ENCODE measurements at regions not wholly inside any gene's neighbourhood (a gene's known extent, or its start where the extent isn't known, plus 50 kb on each side); places are given as distances from the start of the nearest gene placed in this dataset.

DNA sequence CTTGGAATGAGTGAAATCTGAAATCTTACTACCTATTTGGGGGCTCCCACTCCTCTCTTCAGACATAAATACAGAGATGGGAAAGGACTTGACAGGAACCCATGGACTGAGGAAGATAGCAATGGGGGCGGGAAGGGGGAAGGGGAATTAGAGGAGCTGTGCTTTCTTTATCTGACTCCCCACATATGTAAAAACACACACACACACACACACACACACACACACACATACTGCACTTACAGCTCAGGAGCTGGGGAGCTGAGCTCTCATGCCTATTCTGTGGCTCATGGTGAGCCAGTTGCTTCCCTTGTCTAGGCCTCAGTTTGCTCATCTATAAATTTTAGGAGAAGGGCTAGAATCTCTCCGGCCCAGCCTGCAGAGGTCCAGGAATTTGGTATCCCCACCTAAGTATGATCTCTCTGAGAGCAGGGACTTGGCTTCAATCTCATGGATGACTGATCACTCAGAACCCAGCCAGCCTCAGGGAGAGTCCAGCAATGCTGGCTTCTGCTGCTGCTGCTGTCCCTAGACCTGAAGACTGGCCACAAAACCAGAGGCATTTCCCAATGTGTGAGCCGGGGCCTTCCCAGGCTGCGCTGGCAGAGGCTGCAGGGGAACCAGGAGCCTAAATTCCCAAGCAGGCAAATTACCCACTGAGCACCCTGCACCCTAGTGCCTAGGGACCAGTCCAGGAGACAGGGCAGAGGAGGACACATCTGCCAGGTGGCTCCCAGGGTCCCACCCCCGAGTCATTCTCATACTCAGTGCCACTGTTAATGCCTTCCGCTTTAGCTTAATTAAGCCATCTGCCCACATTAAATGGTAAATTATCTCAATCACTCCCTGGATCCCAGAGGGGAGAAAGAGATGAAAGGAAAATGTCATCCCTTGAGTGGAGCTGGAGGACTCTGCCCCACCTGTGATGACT lies 57.5 kb upstream of the RBM15 start:
- TF ChIP-seq, protein P1, sequence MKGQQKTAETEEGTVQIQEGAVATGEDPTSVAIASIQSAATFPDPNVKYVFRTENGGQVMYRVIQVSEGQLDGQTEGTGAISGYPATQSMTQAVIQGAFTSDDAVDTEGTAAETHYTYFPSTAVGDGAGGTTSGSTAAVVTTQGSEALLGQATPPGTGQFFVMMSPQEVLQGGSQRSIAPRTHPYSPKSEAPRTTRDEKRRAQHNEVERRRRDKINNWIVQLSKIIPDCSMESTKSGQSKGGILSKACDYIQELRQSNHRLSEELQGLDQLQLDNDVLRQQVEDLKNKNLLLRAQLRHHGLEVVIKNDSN (IDR thresholded peaks at IDR 0.05), result no peak
- TF ChIP-seq EP300 (IDR thresholded peaks at IDR 0.05; ENCODE audit: borderline replicate concordance), result no peak
- TF ChIP-seq ZBTB7A (IDR thresholded peaks at IDR 0.05; ENCODE audit: low read depth), result no peak
- TF ChIP-seq, protein P2, sequence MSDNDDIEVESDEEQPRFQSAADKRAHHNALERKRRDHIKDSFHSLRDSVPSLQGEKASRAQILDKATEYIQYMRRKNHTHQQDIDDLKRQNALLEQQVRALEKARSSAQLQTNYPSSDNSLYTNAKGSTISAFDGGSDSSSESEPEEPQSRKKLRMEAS (IDR thresholded peaks at IDR 0.05), result no peak
- no peak for TF ChIP-seq CEBPB (IDR thresholded peaks at IDR 0.05)

DNA sequence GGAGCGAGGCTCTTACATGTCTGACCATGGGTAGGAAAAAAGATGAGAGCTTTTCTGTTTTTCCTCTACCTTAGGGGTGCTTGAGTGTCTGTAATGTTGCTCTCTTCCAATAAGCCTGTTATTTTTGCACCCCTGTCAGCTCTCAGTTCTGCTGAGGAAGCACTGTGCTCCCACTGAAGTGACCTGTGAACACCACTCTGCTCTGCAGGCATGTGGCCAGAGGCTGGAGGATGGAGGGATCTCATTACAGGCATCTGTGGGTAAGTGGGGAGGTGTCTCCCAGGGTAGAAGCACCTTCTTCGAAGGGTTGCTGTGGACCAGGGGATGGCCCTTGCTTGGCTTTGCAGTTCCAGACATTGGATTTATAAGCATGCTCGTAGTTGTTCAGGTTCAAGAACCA lies 56.8 kb upstream of the RBM15 start:
- no peak for TF ChIP-seq CREB1 (IDR thresholded peaks at IDR 0.05; ENCODE audit: low read depth)
- TF ChIP-seq, protein P3, sequence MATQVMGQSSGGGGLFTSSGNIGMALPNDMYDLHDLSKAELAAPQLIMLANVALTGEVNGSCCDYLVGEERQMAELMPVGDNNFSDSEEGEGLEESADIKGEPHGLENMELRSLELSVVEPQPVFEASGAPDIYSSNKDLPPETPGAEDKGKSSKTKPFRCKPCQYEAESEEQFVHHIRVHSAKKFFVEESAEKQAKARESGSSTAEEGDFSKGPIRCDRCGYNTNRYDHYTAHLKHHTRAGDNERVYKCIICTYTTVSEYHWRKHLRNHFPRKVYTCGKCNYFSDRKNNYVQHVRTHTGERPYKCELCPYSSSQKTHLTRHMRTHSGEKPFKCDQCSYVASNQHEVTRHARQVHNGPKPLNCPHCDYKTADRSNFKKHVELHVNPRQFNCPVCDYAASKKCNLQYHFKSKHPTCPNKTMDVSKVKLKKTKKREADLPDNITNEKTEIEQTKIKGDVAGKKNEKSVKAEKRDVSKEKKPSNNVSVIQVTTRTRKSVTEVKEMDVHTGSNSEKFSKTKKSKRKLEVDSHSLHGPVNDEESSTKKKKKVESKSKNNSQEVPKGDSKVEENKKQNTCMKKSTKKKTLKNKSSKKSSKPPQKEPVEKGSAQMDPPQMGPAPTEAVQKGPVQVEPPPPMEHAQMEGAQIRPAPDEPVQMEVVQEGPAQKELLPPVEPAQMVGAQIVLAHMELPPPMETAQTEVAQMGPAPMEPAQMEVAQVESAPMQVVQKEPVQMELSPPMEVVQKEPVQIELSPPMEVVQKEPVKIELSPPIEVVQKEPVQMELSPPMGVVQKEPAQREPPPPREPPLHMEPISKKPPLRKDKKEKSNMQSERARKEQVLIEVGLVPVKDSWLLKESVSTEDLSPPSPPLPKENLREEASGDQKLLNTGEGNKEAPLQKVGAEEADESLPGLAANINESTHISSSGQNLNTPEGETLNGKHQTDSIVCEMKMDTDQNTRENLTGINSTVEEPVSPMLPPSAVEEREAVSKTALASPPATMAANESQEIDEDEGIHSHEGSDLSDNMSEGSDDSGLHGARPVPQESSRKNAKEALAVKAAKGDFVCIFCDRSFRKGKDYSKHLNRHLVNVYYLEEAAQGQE (IDR thresholded peaks at IDR 0.05; ENCODE audit: low read depth), result no peak
- no peak for TF ChIP-seq CEBPB (IDR thresholded peaks at IDR 0.05)
- TF ChIP-seq RAD21 (IDR thresholded peaks at IDR 0.05; ENCODE audit: low read depth), result no peak

DNA sequence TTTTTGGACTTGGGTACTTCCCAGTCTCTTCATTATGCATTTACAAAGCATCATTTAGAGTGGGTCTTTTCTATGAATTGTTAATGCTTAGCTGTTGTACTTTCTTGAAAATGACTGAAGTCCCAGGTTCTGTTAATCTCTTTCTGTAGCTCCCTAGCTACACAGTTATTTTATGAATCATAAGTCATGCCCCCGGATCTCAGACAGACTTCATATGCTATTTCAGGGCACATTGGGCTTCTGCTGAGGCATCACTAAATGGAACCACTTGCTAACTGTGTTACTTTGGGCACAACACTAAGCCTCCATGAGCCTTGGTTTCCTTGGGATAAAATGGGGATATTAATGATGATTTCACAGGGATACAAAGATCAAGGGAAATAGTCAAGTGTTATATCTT lies 55.5 kb upstream of the RBM15 start:
- TF ChIP-seq CREB1 (IDR thresholded peaks at IDR 0.05; ENCODE audit: low read depth), result no peak
- TF ChIP-seq, protein P1 (IDR thresholded peaks at IDR 0.05), result no peak

DNA sequence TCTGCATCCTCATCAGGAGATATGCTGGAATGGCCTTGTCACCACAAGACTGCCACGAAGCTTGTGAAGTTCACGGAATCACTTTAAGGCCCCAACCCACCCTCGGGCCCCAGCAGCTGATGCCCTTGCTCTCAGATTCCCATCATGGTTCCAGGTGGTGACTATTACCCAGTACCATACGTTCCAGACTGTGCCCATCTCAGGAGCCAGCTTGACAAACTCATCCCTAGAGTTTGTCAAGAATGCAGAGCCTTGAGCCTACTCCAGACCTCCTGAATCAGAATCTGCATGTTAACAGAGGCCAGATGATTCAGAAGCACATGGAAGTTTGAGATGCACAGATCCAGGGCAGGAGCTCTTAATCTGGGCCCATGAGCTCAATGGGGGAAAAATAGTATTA lies 53.9 kb upstream of the RBM15 start:
- TF ChIP-seq TEAD4 (IDR thresholded peaks at IDR 0.05) (no peak), TCF12 (IDR thresholded peaks at IDR 0.05; ENCODE audit: low read depth) (no peak), FOXM1 (IDR thresholded peaks at IDR 0.05; ENCODE audit: borderline replicate concordance, low read depth) (no peak)
- TF ChIP-seq, protein P3 (IDR thresholded peaks at IDR 0.05; ENCODE audit: low read depth), result no peak

DNA sequence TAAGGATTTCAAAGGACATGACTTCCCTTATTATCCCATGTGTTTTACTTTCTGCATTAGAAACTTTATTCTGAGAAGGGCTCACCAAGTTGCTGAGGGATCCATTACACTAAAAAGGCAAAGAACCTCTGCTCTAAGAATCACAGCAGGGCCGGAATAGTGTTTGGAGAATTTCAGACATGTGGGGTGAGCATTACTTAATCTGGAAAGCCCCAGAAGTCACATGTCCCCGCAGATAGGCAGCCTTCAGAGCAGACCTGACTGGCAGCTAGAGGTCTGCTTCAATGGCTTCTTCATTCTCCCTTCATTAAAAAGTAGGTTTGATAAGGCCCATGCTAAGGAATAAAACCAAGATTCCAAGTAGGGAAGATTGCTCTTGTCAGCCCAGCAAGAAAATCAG lies 52.6 kb upstream of the RBM15 start:
- TF ChIP-seq TAF1 (IDR thresholded peaks at IDR 0.05; ENCODE audit: low read depth), result no peak
- TF ChIP-seq, protein P2 (IDR thresholded peaks at IDR 0.05), result no peak
- TF ChIP-seq ZBTB7A (IDR thresholded peaks at IDR 0.05; ENCODE audit: low read depth), result no peak
- TF ChIP-seq CEBPB (IDR thresholded peaks at IDR 0.05), result no peak

DNA sequence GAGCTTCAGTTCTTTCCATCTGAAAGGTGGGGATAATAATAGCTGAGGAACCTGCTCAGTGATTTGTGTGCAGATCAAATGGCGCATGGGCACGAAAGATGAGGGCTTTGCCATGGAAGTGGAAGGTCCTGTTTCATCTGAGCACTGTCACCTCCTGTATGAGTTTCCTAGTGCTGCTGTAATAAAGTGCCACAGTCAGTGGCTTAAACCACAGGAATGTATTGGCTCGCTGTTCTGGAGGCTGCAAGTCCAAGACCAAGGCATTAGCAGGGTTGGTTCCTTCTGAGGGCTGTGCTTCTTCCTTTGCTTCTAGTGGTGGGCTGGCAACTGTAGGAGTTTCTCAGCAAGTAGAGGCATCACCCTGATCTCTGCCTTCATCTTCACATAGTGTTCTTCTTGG lies 51.1 kb upstream of the RBM15 start:
- TF ChIP-seq, protein P3 (IDR thresholded peaks at IDR 0.05; ENCODE audit: low read depth), result no peak
- TF ChIP-seq ZBTB7A (IDR thresholded peaks at IDR 0.05; ENCODE audit: low read depth) (no peak), FOXM1 (IDR thresholded peaks at IDR 0.05; ENCODE audit: borderline replicate concordance, low read depth) (no peak), TAF1 (IDR thresholded peaks at IDR 0.05; ENCODE audit: low read depth) (no peak), RAD21 (IDR thresholded peaks at IDR 0.05; ENCODE audit: low read depth) (no peak), TEAD4 (IDR thresholded peaks at IDR 0.05) (no peak), EGR1 (IDR thresholded peaks at IDR 0.05) (no peak), EP300 (IDR thresholded peaks at IDR 0.05; ENCODE audit: borderline replicate concordance) (no peak), TCF12 (IDR thresholded peaks at IDR 0.05; ENCODE audit: low read depth) (no peak), YY1 (IDR thresholded peaks at IDR 0.05; ENCODE audit: low read depth) (no peak), CEBPB (IDR thresholded peaks at IDR 0.05) (no peak), NFIC (IDR thresholded peaks at IDR 0.05) (no peak), CREB1 (IDR thresholded peaks at IDR 0.05; ENCODE audit: low read depth) (no peak)
- TF ChIP-seq, protein P1 (IDR thresholded peaks at IDR 0.05), result no peak
- TF ChIP-seq, protein P2 (IDR thresholded peaks at IDR 0.05), result no peak

Measured in Ishikawa (cell line).